Loucy (cell line): ENCODE measurements at regions not wholly inside any gene's neighbourhood (a gene's known extent, or its start where the extent isn't known, plus 50 kb on each side); places are given as distances from the start of the nearest gene placed in this dataset.

Experiments
- CTCF ChIP-seq: fragments of 200-600 bp; sonication (generic); conservative IDR thresholded peaks from 2 replicates; pipeline ENCODE4 v1.5.1; 2014; ENCODE audit warnings: mild to moderate bottlenecking, antibody characterized with exemption, low read length
- EZH2phosphoT487 ChIP-seq: fragments of 200-600 bp; IDR thresholded peaks from 2 replicates; pipeline ENCODE4 v1.6.1; 2018; ENCODE audit warnings: antibody characterized with exemption, mild to moderate bottlenecking, moderate library complexity, borderline replicate concordance

GRCh38 chr7:156510966-156511365 is 129.6 kb upstream of the RNF32 start:
- no peak for TF ChIP-seq CTCF
- TF ChIP-seq EZH2phosphoT487: no peak
